Trophoblast cell (in vitro differentiated cells and primary cell): ENCODE measurements at regions not wholly inside any gene's neighbourhood (a gene's known extent, or its start where the extent isn't known, plus 50 kb on each side); places are given as distances from the start of the nearest gene placed in this dataset.

Experiments
- DNase-seq, 2 donors: peaks; one replicate each; pipeline ENCODE4 v3.0.0-alpha.2; 2016
- H2AFZ ChIP-seq: 2 replicates; pipeline ENCODE4 v1.6.1; 2013; ENCODE audit warnings: low read length, moderate library complexity, mild to moderate bottlenecking; ENCODE audit not compliant: insufficient read depth, poor library complexity
- H2AK5ac ChIP-seq: 2 replicates; pipeline ENCODE4 v1.6.1; 2013; ENCODE audit warnings: mild to moderate bottlenecking, low read length
- H2BK120ac ChIP-seq: 2 replicates; pipeline ENCODE4 v1.6.1; 2013; ENCODE audit warnings: low read length, mild to moderate bottlenecking, moderate library complexity; ENCODE audit not compliant: insufficient read depth, poor library complexity
- H2BK12ac ChIP-seq: 2 replicates; pipeline ENCODE4 v1.6.1; 2013; ENCODE audit warnings: mild to moderate bottlenecking, low read length, moderate library complexity
- H2BK5ac ChIP-seq: 2 replicates; pipeline ENCODE4 v1.6.1; 2013; ENCODE audit warnings: low read length, low read depth, moderate library complexity, mild to moderate bottlenecking; ENCODE audit not compliant: poor library complexity
- H3K14ac ChIP-seq: 2 replicates; pipeline ENCODE4 v1.6.1; 2013; ENCODE audit warnings: mild to moderate bottlenecking, low read length
- H3K18ac ChIP-seq: 2 replicates; pipeline ENCODE4 v1.6.1; 2013; ENCODE audit warnings: mild to moderate bottlenecking, low read length
- H3K23ac ChIP-seq: 2 replicates; pipeline ENCODE4 v1.6.1; 2013; ENCODE audit warnings: low read length
- H3K27ac ChIP-seq: 2 replicates; pipeline ENCODE4 v1.5.1; 2013; ENCODE audit warnings: low read depth, mild to moderate bottlenecking, inconsistent platforms, low read length, moderate library complexity
- H3K27me3 ChIP-seq: 2 replicates; pipeline ENCODE4 v1.6.1; 2013; ENCODE audit warnings: inconsistent platforms, mild to moderate bottlenecking, low read length, moderate library complexity; ENCODE audit not compliant: insufficient read depth
- H3K36me3 ChIP-seq, 2 experiments: 1 replicate in 1 of 2; 2 replicates in 1 of 2; pipeline ENCODE4 v1.6.1; 2013; ENCODE audit warnings: low read length in 2 of 2, mild to moderate bottlenecking in 2 of 2, moderate library complexity in 1 of 2; ENCODE audit not compliant: insufficient read depth in 2 of 2, control insufficient read depth in 1 of 2
- H3K4ac ChIP-seq: 2 replicates; pipeline ENCODE4 v1.6.1; 2013; ENCODE audit warnings: low read depth, mild to moderate bottlenecking, low read length, moderate library complexity
- H3K4me1 ChIP-seq, 2 experiments: 1 replicate in 1 of 2; 2 replicates in 1 of 2; pipeline ENCODE4 v1.6.1; 2013; ENCODE audit warnings: low read length in 2 of 2, mild to moderate bottlenecking in 2 of 2, moderate library complexity in 1 of 2; ENCODE audit not compliant: insufficient read depth in 2 of 2, control insufficient read depth in 1 of 2
- H3K4me2 ChIP-seq: 2 replicates; pipeline ENCODE4 v1.6.1; 2013; ENCODE audit warnings: inconsistent platforms, mild to moderate bottlenecking, low read length, moderate library complexity
- H3K4me3 ChIP-seq: 2 replicates; pipeline ENCODE4 v1.5.1; 2013; ENCODE audit warnings: mild to moderate bottlenecking, low read depth, low read length, inconsistent platforms
- H3K79me1 ChIP-seq: one replicate; pipeline ENCODE4 v1.6.1; 2013; ENCODE audit warnings: low read length
- H3K79me2 ChIP-seq: 2 replicates; pipeline ENCODE4 v1.6.1; 2013; ENCODE audit warnings: low read length, mild to moderate bottlenecking; ENCODE audit not compliant: control insufficient read depth, insufficient read depth, poor library complexity
- H3K9ac ChIP-seq: 2 replicates; pipeline ENCODE4 v1.6.1; 2013; ENCODE audit warnings: mild to moderate bottlenecking, low read length
- H3K9me3 ChIP-seq: 2 replicates; pipeline ENCODE4 v1.6.1; 2013; ENCODE audit warnings: low read depth, mild to moderate bottlenecking, control low read depth, inconsistent platforms, low read length; ENCODE audit not compliant: insufficient read depth
- H4K12ac ChIP-seq: 2 replicates; pipeline ENCODE4 v1.6.1; 2013; ENCODE audit warnings: low read depth, mild to moderate bottlenecking, low read length, moderate library complexity
- H4K8ac ChIP-seq: 2 replicates; pipeline ENCODE4 v1.6.1; 2013; ENCODE audit warnings: low read depth, mild to moderate bottlenecking, low read length, moderate library complexity
- H4K91ac ChIP-seq: one replicate; pipeline ENCODE4 v1.6.1; 2013; ENCODE audit warnings: low read depth, mild to moderate bottlenecking, low read length, moderate library complexity
- WGBS: extraction: QIAGEN DNeasy Blood & Tissue Kit; methylation state at CpG from one replicate; pipeline ENCODE4 v1.1.7; 2013; ENCODE audit warnings: missing lambda C conversion rate; ENCODE audit not compliant: insufficient read length, insufficient coverage; ENCODE audit errors: extremely low coverage; 5-methylcytosine and 5-hydroxymethylcytosine counted together

DNA sequence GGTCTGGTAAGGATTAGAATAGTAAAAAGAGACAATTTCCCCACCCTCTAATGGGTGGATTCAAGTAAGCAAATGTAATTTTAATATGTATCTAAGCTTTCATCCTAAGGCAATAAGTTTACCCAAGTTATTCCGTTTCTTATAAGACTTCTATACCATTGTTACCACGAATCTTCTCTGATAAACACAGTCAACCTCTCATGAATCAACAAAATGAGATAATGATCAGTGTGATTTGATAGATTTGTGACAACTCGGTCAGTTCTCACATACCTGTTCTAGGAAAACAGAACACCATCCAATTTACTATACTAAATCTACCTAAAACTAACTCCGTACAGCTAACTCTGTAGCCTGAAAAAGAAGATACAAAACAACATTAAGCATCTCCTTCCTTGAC is 342.1 kb downstream of the TBL1XR1 start:
- Histone ChIP-seq H2AFZ (no peak overlapping the region), H4K8ac (no peak overlapping the region), H3K4me1 (no peaks in the 10 kb centered on the region), H2BK5ac (no peak overlapping the region), H2BK120ac (no peak overlapping the region), H4K91ac (no peak overlapping the region), H3K9ac (no peak overlapping the region), H3K4me3 (no peak overlapping the region), H3K27me3 (no peaks in the 10 kb centered on the region), H4K12ac (no peak overlapping the region), H3K4ac (no peak overlapping the region), H3K14ac (no peak overlapping the region), H3K36me3 (no peaks in the 10 kb centered on the region), H3K18ac (no peak overlapping the region), H3K27ac (no peak overlapping the region), H2BK12ac (no peak overlapping the region), H3K9me3 (no peaks in the 10 kb centered on the region), H3K4me2 (no peak overlapping the region), H3K79me1 (no peaks in the 10 kb centered on the region), H3K79me2 (no peaks in the 10 kb centered on the region), H2AK5ac (no peak overlapping the region), H3K23ac (no peak overlapping the region)
- WGBS = no CpG with 5 or more reads among the region's 4 CpGs
- DNase-seq = no peak

DNA sequence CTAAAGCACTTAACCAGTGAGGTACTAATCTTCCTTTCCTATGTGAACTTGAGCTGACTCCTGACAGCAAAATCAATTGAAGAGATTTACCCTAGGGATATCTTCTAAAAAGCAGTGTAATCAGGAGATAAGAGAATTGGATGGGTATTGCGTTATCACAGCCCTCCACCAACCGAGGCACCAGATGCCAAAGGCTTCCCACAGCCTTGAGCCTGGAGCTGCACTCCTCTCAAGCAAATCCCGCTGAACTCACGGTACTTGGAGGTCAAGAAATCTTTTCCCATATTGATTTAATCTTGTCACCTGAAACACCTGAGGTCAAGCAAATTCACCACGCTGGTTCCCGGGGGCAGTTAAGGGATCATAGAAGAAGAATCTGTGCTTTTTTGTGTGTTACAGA is 346.8 kb downstream of the TBL1XR1 start:
- H3K18ac ChIP-seq = no peak overlapping the region
- H3K79me2 ChIP-seq = no peaks in the 10 kb centered on the region
- WGBS = no CpG with 5 or more reads among the region's 6 CpGs
- no peak overlapping the region for H2AK5ac ChIP-seq
- no peak overlapping the region for H3K27ac ChIP-seq
- H4K8ac ChIP-seq = no peak overlapping the region
- no peak overlapping the region for H2AFZ ChIP-seq
- DNase-seq = no peak
- no peak overlapping the region for H3K14ac ChIP-seq
- no peak overlapping the region for H3K4me2 ChIP-seq
- no peak overlapping the region for H3K9ac ChIP-seq
- no peaks in the 10 kb centered on the region for H3K27me3 ChIP-seq
- H2BK120ac ChIP-seq = no peak overlapping the region
- no peak overlapping the region for H2BK5ac ChIP-seq
- no peaks in the 10 kb centered on the region for H3K79me1 ChIP-seq
- no peaks in the 10 kb centered on the region for H3K4me1 ChIP-seq
- H4K91ac ChIP-seq = no peak overlapping the region
- H4K12ac ChIP-seq = no peak overlapping the region
- no peaks in the 10 kb centered on the region for H3K36me3 ChIP-seq
- no peak overlapping the region for H2BK12ac ChIP-seq
- no peaks in the 10 kb centered on the region for H3K9me3 ChIP-seq
- no peak overlapping the region for H3K4me3 ChIP-seq
- no peak overlapping the region for H3K23ac ChIP-seq
- H3K4ac ChIP-seq = no peak overlapping the region

DNA sequence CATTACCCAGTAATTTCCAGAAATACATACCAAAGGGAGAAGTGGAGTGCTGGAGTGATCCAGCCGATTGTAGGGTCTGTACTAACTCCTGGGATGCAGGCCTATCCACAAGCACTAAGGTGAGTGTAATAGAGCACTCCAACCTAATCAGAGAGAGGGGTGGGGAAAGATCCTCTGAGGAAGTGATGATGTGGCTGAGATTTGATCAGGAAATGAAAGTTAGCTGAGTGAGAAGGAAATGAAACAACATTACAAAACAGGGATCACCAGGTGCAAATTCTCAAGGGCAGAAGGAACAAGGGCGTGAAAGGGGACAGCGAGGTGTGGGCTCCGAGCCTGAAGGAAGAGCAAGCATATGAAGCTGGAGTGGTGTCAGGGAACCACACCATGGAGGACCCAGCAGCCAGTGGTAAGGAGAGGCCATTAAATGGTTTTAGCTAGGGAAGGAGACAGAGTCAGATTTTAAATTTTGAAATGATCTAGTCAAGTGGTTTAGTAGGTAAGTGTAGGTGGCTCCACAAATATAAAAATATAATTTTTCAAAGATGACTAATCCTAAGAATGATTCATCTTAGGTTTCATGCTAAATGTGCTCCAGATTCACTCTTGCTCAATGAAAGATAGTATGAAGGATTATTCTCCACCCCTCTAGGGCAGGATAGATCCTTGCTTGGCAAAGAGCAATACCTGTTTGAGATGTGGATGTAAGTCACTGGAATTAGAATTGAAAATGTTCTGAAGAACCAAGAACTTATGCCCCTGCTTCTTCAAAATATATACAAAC is 348.7 kb downstream of the TBL1XR1 start:
- H3K4ac ChIP-seq = no peak overlapping the region
- no peak overlapping the region for H3K18ac ChIP-seq
- no peak overlapping the region for H4K8ac ChIP-seq
- H3K23ac ChIP-seq = no peak overlapping the region
- no peaks in the 10 kb centered on the region for H3K36me3 ChIP-seq
- no peak overlapping the region for H3K14ac ChIP-seq
- H3K79me2 ChIP-seq = no peaks in the 10 kb centered on the region
- no CpG with 5 or more reads among the region's 4 CpGs for WGBS
- H2BK5ac ChIP-seq = no peak overlapping the region
- H3K27me3 ChIP-seq = no peaks in the 10 kb centered on the region
- H2BK12ac ChIP-seq = no peak overlapping the region
- H3K9me3 ChIP-seq = no peaks in the 10 kb centered on the region
- no peak overlapping the region for H2AK5ac ChIP-seq
- no peak overlapping the region for H3K4me3 ChIP-seq
- no peak overlapping the region for H4K91ac ChIP-seq
- H3K4me2 ChIP-seq = no peak overlapping the region
- no peak overlapping the region for H3K9ac ChIP-seq
- H3K79me1 ChIP-seq = no peaks in the 10 kb centered on the region
- H3K27ac ChIP-seq = no peak overlapping the region
- no peak overlapping the region for H4K12ac ChIP-seq
- no peak overlapping the region for H2BK120ac ChIP-seq
- DNase-seq = no peak
- no peaks in the 10 kb centered on the region for H3K4me1 ChIP-seq
- no peak overlapping the region for H2AFZ ChIP-seq

DNA sequence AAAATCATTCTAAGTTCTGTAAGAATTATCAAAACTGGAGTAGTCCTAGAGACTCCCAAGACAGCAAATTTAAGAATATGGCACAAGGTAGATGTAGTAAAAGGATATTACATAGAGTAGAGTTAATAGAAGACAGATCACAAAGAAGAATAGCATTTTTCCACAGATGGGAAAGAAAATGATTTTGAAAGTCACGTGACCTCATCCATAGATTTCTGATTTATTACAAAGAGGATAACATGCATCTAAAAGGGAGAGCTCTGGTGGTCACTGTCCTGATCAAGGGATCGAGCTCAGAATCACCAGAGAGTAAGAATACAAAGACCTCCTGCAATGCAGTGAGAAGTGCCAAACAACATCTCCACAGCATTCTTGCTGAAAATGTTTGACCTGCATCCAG is 354.4 kb downstream of the TBL1XR1 start:
- Histone ChIP-seq H3K23ac (no peak overlapping the region), H2BK5ac (no peak overlapping the region), H3K4ac (no peak overlapping the region), H3K36me3 (no peaks in the 10 kb centered on the region), H3K4me1 (no peaks in the 10 kb centered on the region), H3K79me2 (no peaks in the 10 kb centered on the region), H3K27me3 (no peaks in the 10 kb centered on the region), H3K79me1 (no peaks in the 10 kb centered on the region), H4K12ac (no peak overlapping the region), H2BK12ac (no peak overlapping the region), H3K4me3 (no peak overlapping the region), H3K9me3 (no peaks in the 10 kb centered on the region), H2AFZ (no peak overlapping the region), H3K14ac (no peak overlapping the region), H2BK120ac (no peak overlapping the region), H3K18ac (no peak overlapping the region), H3K9ac (no peak overlapping the region), H2AK5ac (no peak overlapping the region), H4K91ac (no peak overlapping the region), H3K27ac (no peak overlapping the region), H3K4me2 (no peak overlapping the region), H4K8ac (no peak overlapping the region)
- WGBS = no CpG with 5 or more reads among the region's 2 CpGs
- DNase-seq = no peak
